ENCODE measurements at regions not wholly inside any gene's neighbourhood (a gene's known extent, or its start where the extent isn't known, plus 50 kb on each side); places are given as distances from the start of the nearest gene placed in this dataset.

DNA sequence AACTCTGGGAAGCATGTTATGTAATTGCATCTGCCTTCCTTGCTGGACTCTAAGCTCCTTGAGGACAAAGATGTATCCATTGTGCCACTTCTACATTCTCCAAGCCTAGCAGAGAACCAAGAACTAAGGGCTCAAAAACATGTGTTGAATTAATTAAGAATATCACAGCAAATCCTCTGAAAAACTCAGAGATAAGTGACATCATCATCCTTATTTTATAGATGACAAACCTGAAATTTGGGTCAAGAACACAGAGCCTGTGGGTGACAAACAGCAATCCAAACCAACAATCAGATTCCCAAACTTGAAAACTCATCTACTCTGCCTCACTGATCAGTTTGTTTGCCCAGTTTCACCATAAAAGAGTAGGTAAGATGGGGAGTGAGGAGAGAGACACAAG, 503.6 kb upstream of the LRRN3 start:
- TF ChIP-seq, protein P1, sequence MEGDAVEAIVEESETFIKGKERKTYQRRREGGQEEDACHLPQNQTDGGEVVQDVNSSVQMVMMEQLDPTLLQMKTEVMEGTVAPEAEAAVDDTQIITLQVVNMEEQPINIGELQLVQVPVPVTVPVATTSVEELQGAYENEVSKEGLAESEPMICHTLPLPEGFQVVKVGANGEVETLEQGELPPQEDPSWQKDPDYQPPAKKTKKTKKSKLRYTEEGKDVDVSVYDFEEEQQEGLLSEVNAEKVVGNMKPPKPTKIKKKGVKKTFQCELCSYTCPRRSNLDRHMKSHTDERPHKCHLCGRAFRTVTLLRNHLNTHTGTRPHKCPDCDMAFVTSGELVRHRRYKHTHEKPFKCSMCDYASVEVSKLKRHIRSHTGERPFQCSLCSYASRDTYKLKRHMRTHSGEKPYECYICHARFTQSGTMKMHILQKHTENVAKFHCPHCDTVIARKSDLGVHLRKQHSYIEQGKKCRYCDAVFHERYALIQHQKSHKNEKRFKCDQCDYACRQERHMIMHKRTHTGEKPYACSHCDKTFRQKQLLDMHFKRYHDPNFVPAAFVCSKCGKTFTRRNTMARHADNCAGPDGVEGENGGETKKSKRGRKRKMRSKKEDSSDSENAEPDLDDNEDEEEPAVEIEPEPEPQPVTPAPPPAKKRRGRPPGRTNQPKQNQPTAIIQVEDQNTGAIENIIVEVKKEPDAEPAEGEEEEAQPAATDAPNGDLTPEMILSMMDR (IDR thresholded peaks at IDR 0.05), result no peak
- Histone ChIP-seq H3K27ac (no peak overlapping the region), H3K4me1 (no peaks in the 10 kb centered on the region), H3K36me3 (no peaks in the 10 kb centered on the region), H3K27me3 (no peaks in the 10 kb centered on the region), H3K9me3 (no peaks in the 10 kb centered on the region), H3K4me3 (no peak overlapping the region)
- intact Hi-C loops (cut with DNase I; ENCODE audit: low total_unique reads), result no loop called here
- DNase-seq, result no peak

DNA sequence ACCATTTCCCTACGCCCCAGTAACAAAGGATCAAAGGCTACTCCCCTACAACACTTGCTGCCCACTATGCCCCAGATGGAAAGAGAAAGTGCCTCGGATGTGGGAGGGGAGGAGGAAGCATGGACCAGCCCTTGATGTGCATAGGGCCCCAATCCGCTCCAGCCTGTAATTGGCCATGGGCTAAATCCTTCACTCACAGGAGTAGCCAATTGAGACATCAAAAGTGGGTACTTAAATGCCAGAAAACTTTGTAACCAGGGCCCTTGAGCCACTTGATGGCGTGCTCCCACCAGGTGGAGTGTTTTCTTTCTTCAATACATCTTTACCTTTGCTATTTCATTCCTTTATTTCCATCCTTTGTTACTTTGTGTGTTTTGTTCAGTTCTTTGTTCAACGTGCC, 500.5 kb upstream of the LRRN3 start:
- Histone ChIP-seq H3K4me1 (no peaks in the 10 kb centered on the region), H3K36me3 (no peaks in the 10 kb centered on the region), H3K27ac (no peak overlapping the region), H3K9me3 (no peaks in the 10 kb centered on the region), H3K27me3 (no peaks in the 10 kb centered on the region), H3K4me3 (no peak overlapping the region)
- intact Hi-C loops (cut with DNase I; ENCODE audit: low total_unique reads), result no loop called here
- TF ChIP-seq, protein P1 (IDR thresholded peaks at IDR 0.05), result no peak
- DNase-seq, result no peak

DNA sequence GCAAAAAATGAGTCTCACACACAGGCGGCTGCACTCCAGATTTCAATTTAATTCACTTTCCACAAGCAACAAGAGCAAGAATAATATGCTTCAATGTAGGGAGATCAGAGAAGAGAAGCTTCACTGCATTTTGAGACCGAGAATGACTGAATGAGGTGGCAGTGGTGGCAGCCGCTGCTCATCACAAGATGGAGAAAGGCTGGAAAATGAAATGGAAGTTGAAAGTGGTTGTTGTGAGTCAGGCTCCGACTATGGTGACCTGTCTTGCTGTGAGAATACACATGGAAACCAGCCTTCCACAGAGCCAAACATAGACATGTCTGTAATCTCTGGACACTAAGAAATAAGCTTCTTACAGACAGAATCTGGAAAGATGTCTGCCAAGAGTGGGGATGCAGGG, 499.6 kb upstream of the LRRN3 start:
- TF ChIP-seq, protein P1 (IDR thresholded peaks at IDR 0.05), result no peak
- H3K4me3 ChIP-seq, result no peak overlapping the region
- H3K27ac ChIP-seq, result no peak overlapping the region
- intact Hi-C loops (cut with DNase I; ENCODE audit: low total_unique reads), result no loop called here
- H3K9me3 ChIP-seq, result no peaks in the 10 kb centered on the region
- H3K4me1 ChIP-seq, result no peaks in the 10 kb centered on the region
- H3K36me3 ChIP-seq, result no peaks in the 10 kb centered on the region
- no peak for DNase-seq
- no peaks in the 10 kb centered on the region for H3K27me3 ChIP-seq

DNA sequence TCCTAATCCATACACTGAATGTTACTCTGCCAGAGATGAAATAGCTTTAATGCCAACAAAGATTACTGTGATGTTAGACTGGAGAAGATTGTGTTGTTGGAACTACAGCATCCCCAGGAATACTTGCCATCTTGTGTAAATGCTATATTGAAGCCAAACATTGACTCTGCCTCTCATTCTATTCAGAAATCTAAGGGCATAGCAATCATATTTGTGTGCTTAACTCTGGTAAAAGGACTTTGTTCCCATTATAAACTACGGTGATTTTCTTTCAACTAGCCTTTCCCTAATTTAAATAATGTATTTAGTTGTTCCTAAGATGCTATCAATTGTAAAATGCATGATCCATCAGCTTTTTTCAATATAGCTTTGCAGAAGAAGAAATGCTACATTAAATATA, 498.4 kb upstream of the LRRN3 start:
- no peak for DNase-seq
- Histone ChIP-seq H3K27me3 (no peaks in the 10 kb centered on the region), H3K4me1 (no peaks in the 10 kb centered on the region), H3K27ac (no peak overlapping the region), H3K9me3 (no peaks in the 10 kb centered on the region), H3K4me3 (no peak overlapping the region), H3K36me3 (no peaks in the 10 kb centered on the region)
- TF ChIP-seq, protein P1 (IDR thresholded peaks at IDR 0.05), result no peak
- intact Hi-C loops (cut with DNase I; ENCODE audit: low total_unique reads), result no loop called here

DNA sequence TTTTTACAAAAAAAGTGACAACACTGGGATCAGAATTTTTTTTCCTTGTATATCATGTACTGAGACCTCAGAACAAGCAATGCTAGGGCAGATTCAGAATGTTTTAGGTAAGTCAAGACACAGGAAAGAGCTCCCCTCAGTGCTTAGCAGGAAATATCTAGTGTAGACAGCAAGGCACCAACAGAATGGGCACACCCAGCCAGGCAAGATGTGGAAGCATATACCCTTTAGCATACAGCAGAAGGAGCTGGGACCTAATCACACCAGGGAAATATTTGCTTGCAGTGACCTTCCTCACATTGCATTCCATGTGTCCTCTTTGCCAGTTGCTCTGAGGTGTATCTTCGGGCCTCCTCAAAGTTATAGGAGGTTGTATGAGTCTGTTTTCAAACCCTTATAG, 497.6 kb upstream of the LRRN3 start:
- Histone ChIP-seq H3K27me3 (no peaks in the 10 kb centered on the region), H3K4me3 (no peak overlapping the region), H3K36me3 (no peaks in the 10 kb centered on the region), H3K4me1 (no peaks in the 10 kb centered on the region), H3K9me3 (no peaks in the 10 kb centered on the region), H3K27ac (no peak overlapping the region)
- DNase-seq, result no peak
- intact Hi-C loops (cut with DNase I; ENCODE audit: low total_unique reads), result no loop called here
- TF ChIP-seq, protein P1 (IDR thresholded peaks at IDR 0.05), result no peak

DNA sequence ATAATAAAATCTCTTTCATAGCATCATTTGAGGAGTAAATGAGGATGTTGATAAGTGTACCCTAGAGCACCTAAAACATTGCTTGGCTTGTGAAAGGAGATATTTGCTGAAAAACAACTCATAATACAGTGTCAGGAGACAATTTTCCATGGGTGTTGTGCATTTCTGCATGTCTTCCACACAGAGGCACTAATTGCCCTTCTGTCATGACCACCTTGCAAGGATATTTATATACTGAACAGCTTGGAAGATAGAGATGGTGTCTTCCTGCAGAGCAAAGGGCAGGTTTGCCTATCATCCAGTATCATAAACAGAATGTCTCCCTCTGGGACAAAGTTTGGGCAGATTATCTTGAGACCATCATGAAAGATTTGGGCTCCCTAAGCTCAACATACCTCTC, 495.2 kb upstream of the LRRN3 start:
- no peak overlapping the region for H3K27ac ChIP-seq
- no peaks in the 10 kb centered on the region for H3K9me3 ChIP-seq
- no peak for DNase-seq
- intact Hi-C loops (cut with DNase I; ENCODE audit: low total_unique reads), result no loop called here
- no peak overlapping the region for H3K4me3 ChIP-seq
- no peaks in the 10 kb centered on the region for H3K36me3 ChIP-seq
- no peaks in the 10 kb centered on the region for H3K4me1 ChIP-seq
- TF ChIP-seq, protein P1 (IDR thresholded peaks at IDR 0.05), result no peak
- no peaks in the 10 kb centered on the region for H3K27me3 ChIP-seq

Data from tibial artery (tissue), 4 donors.